IMR-90 (cell line): ENCODE measurements at regions not wholly inside any gene's neighbourhood (a gene's known extent, or its start where the extent isn't known, plus 50 kb on each side); places are given as distances from the start of the nearest gene placed in this dataset.

ENCODE experiments used
- ATAC-seq: fragments of 200-7000 bp; cut with Tn5 transposase; 2 replicates; pipeline ENCODE4 v1.9.1; 2020; ENCODE audit warnings: low read depth, mild to moderate bottlenecking, moderate library complexity
- BruUV-seq: library from RNA; stranded (reverse); fragments of 400-500 nt; replicated peaks from 2 replicates; lab custom pipeline; 2021; lab: Mats Ljungman, UMichigan
- CTCF ChIA-PET: fragments of 300-600 bp; formaldehyde crosslinking; extraction: SDS; loops from one replicate; lab custom pipeline; 2021; ENCODE audit warnings: antibody characterized with exemption; lab: Yijun Ruan, JAX
- POLR2A ChIA-PET: fragments of 300-600 bp; sonication (Branson Sonifier 250); formaldehyde crosslinking; loops from one replicate; lab custom pipeline; 2022; ENCODE audit warnings: antibody characterized with exemption; ENCODE audit not compliant: unreplicated experiment; lab: Charles Lee
- DNase-seq: peaks from one replicate; pipeline ENCODE4 v3.0.0; 2013
- H2AFZ ChIP-seq: replicated peaks from 2 replicates; pipeline ENCODE3; 2013; ENCODE audit warnings: low read length, mild to moderate bottlenecking; ENCODE audit not compliant: poor library complexity
- H2AK5ac ChIP-seq: 2 replicates; pipeline ENCODE4 v1.6.1; 2013; ENCODE audit warnings: low read depth, low read length, inconsistent platforms
- H2AK9ac ChIP-seq: replicated peaks from 2 replicates; pipeline ENCODE3; 2013; ENCODE audit warnings: mild to moderate bottlenecking, low read depth, low read length, moderate library complexity; ENCODE audit not compliant: poor library complexity
- H2BK120ac ChIP-seq: 2 replicates; pipeline ENCODE4 v1.6.1; 2013; ENCODE audit warnings: low read depth, low read length, inconsistent platforms
- H2BK15ac ChIP-seq: 3 replicates; pipeline ENCODE4 v1.6.1; 2013; ENCODE audit warnings: low read depth, low read length, inconsistent platforms
- H2BK20ac ChIP-seq: 2 replicates; pipeline ENCODE4 v1.6.1; 2013; ENCODE audit warnings: low read depth, mild to moderate bottlenecking, inconsistent platforms, low read length, moderate library complexity
- H2BK5ac ChIP-seq: 2 replicates; pipeline ENCODE4 v1.6.1; 2013; ENCODE audit warnings: mild to moderate bottlenecking, low read depth, low read length, inconsistent platforms; ENCODE audit not compliant: poor library complexity, severe bottlenecking
- H3K14ac ChIP-seq: replicated peaks from 2 replicates; pipeline ENCODE4 v1.6.1; 2013; ENCODE audit warnings: low read depth, low read length, inconsistent platforms
- H3K18ac ChIP-seq: 2 replicates; pipeline ENCODE4 v1.6.1; 2013; ENCODE audit warnings: low read depth, low read length, control low read depth
- H3K23ac ChIP-seq: 2 replicates; pipeline ENCODE4 v1.6.1; 2013; ENCODE audit warnings: low read depth, low read length, inconsistent platforms
- H3K27ac ChIP-seq: 2 replicates; pipeline ENCODE4 v1.5.1; 2013; ENCODE audit warnings: mild to moderate bottlenecking, control low read depth, low read length; ENCODE audit not compliant: insufficient read depth
- H3K27me3 ChIP-seq: 2 replicates; pipeline ENCODE4 v1.6.1; 2013; ENCODE audit warnings: low read length; ENCODE audit not compliant: control insufficient read depth, insufficient read depth
- H3K36me3 ChIP-seq: 2 replicates; pipeline ENCODE4 v1.6.1; 2013; ENCODE audit warnings: low read length, mixed read lengths; ENCODE audit not compliant: control insufficient read depth, insufficient read depth
- H3K4ac ChIP-seq: 2 replicates; pipeline ENCODE4 v1.6.1; 2013; ENCODE audit warnings: low read depth, low read length, inconsistent platforms
- H3K4me1 ChIP-seq: 2 replicates; pipeline ENCODE4 v1.6.1; 2013; ENCODE audit warnings: low read length, mixed read lengths; ENCODE audit not compliant: control insufficient read depth, insufficient read depth
- H3K4me2 ChIP-seq: 2 replicates; pipeline ENCODE4 v1.6.1; 2013; ENCODE audit warnings: low read depth, mild to moderate bottlenecking, control low read depth, low read length, moderate library complexity
- H3K4me3 ChIP-seq: 2 replicates; pipeline ENCODE4 v1.5.1; 2013; ENCODE audit warnings: low read depth, mild to moderate bottlenecking, control low read depth, low read length, moderate library complexity; ENCODE audit not compliant: insufficient read depth
- H3K56ac ChIP-seq: 2 replicates; pipeline ENCODE4 v1.6.1; 2013; ENCODE audit warnings: low read length, inconsistent platforms; ENCODE audit not compliant: insufficient read depth; ENCODE audit errors: extremely low read depth
- H3K79me1 ChIP-seq, 2 experiments: 2 replicates each; pipeline ENCODE4 v1.6.1; 2013; ENCODE audit warnings: low read length in 2 of 2, inconsistent platforms in 1 of 2, low read depth in 1 of 2
- H3K9ac ChIP-seq: 2 replicates; pipeline ENCODE4 v1.6.1; 2013; ENCODE audit warnings: low read depth, low read length, control low read depth
- H3K9me1 ChIP-seq: 2 replicates; pipeline ENCODE4 v1.6.1; 2013; ENCODE audit warnings: low read length, inconsistent platforms; ENCODE audit not compliant: insufficient read depth
- H3K9me3 ChIP-seq: 2 replicates; pipeline ENCODE4 v1.6.1; 2013; ENCODE audit warnings: low read length; ENCODE audit not compliant: control insufficient read depth, insufficient read depth
- H4K20me1 ChIP-seq: 2 replicates; pipeline ENCODE4 v1.6.1; 2013; ENCODE audit warnings: low read length, inconsistent platforms; ENCODE audit not compliant: insufficient read depth
- H4K5ac ChIP-seq: 2 replicates; pipeline ENCODE4 v1.6.1; 2013; ENCODE audit warnings: mild to moderate bottlenecking, low read depth, low read length, control low read depth
- H4K8ac ChIP-seq, 2 experiments: 2 replicates each; pipeline ENCODE4 v1.6.1; 2013; ENCODE audit warnings: low read depth in 2 of 2, low read length in 2 of 2, control low read depth in 1 of 2, inconsistent platforms in 1 of 2
- H4K91ac ChIP-seq: 2 replicates; pipeline ENCODE4 v1.6.1; 2013; ENCODE audit warnings: low read depth, low read length, inconsistent platforms; ENCODE audit not compliant: insufficient read depth
- BHLHE40 ChIP-seq: fragments of 150-350 bp; IDR thresholded peaks from 2 replicates; pipeline ENCODE4 v1.6.1; 2016; ENCODE audit warnings: mild to moderate bottlenecking, low read depth, low read length
- CEBPB ChIP-seq: IDR thresholded peaks from 2 replicates; pipeline ENCODE4 v1.6.1; 2012; ENCODE audit warnings: low read depth, low read length, improper control_type of control experiment
- CHD1 ChIP-seq: IDR thresholded peaks from 2 replicates; pipeline ENCODE4 v1.6.1; 2012; ENCODE audit warnings: low read depth, low read length, improper control_type of control experiment
- ELK1 ChIP-seq: fragments of 150-350 bp; IDR thresholded peaks from 2 replicates; pipeline ENCODE4 v1.6.1; 2016; ENCODE audit warnings: low read depth, mild to moderate bottlenecking, low read length, moderate library complexity, borderline replicate concordance
- FOS ChIP-seq: fragments of 150-350 bp; IDR thresholded peaks from 2 replicates; pipeline ENCODE4 v1.6.1; 2016; ENCODE audit warnings: low read depth, low read length
- MAFK ChIP-seq: IDR thresholded peaks from 2 replicates; pipeline ENCODE4 v1.6.1; 2012; ENCODE audit warnings: low read depth, low read length, improper control_type of control experiment
- MAZ ChIP-seq: IDR thresholded peaks from 2 replicates; pipeline ENCODE4 v1.6.1; 2012; ENCODE audit warnings: low read depth, mild to moderate bottlenecking, low read length, improper control_type of control experiment, moderate library complexity, borderline replicate concordance
- MXI1 ChIP-seq: IDR thresholded peaks from 2 replicates; pipeline ENCODE4 v1.6.1; 2012; ENCODE audit warnings: low read depth, mild to moderate bottlenecking, low read length, moderate library complexity, borderline replicate concordance
- NFE2L2 ChIP-seq: fragments of 150-350 bp; IDR thresholded peaks from 2 replicates; pipeline ENCODE4 v1.6.1; 2016; ENCODE audit warnings: low read depth, mild to moderate bottlenecking, low read length
- POLR2A ChIP-seq: IDR thresholded peaks from 2 replicates; pipeline ENCODE4 v1.6.1; 2012; ENCODE audit warnings: mild to moderate bottlenecking, low read depth, low read length
- RAD21 ChIP-seq: IDR thresholded peaks from 2 replicates; pipeline ENCODE4 v1.6.1; 2012; ENCODE audit warnings: low read length, improper control_type of control experiment
- RCOR1 ChIP-seq: IDR thresholded peaks from 2 replicates; pipeline ENCODE4 v1.6.1; 2012; ENCODE audit warnings: mild to moderate bottlenecking, low read length, improper control_type of control experiment; ENCODE audit not compliant: insufficient replicate concordance
- RFX5 ChIP-seq: IDR thresholded peaks from 2 replicates; pipeline ENCODE4 v1.8.0; 2012; ENCODE audit warnings: low read depth, mild to moderate bottlenecking, low read length, moderate library complexity
- SMC3 ChIP-seq: fragments of 150-350 bp; IDR thresholded peaks from 2 replicates; pipeline ENCODE4 v1.6.1; 2016; ENCODE audit warnings: low read depth, mild to moderate bottlenecking, antibody characterized with exemption, low read length, moderate library complexity
- USF2 ChIP-seq: fragments of 150-350 bp; IDR thresholded peaks from 2 replicates; pipeline ENCODE4 v1.6.1; 2017; ENCODE audit warnings: mild to moderate bottlenecking, antibody characterized with exemption, low read length, low read depth
- WGBS, 2 experiments: methylation state at CpG; one replicate each; pipeline versions ENCODE4 v1.1.5 to v1.1.7; 2013; ENCODE audit warnings: missing lambda C conversion rate in 2 of 2; ENCODE audit not compliant: insufficient read length in 1 of 2; ENCODE audit errors: extremely low coverage in 2 of 2; 5-methylcytosine and 5-hydroxymethylcytosine counted together
- dilution Hi-C: fragments of 300-500 bp; cut with HindIII; formaldehyde crosslinking; loops from one replicate; pipeline ENCODE4 v1.14.3; 2018; ENCODE audit warnings: low sequenced_read_pairs; ENCODE audit not compliant: unreplicated experiment
- in situ Hi-C: fragments of 300-500 bp; cut with MboI; formaldehyde crosslinking; loops from 3 replicates; pipeline ENCODE4 v1.14.3; 2019; ENCODE audit warnings: low sequenced_read_pairs, inconsistent platforms, mixed read lengths
- intact Hi-C: fragments of 100-400 bp; cut with micrococcal nuclease; formaldehyde crosslinking; loops from 2 replicates; pipeline ENCODE4 v1.10.0; 2022

- no peak overlapping the region for H2BK120ac ChIP-seq
- no peaks in the 10 kb centered on the region for H3K36me3 ChIP-seq
- dilution Hi-C loops (no loop called here), intact Hi-C loops (no loop called here), in situ Hi-C loops (no loop called here)
- H3K79me1 ChIP-seq = no peaks in the 10 kb centered on the region
- no peak overlapping the region for H3K27ac ChIP-seq
- no peak overlapping the region for H3K56ac ChIP-seq
- no peak overlapping the region for H3K4me3 ChIP-seq
- no peak overlapping the region for H3K4ac ChIP-seq
- H3K18ac ChIP-seq = no peak overlapping the region
- ATAC-seq = no peak
- H3K9me3 ChIP-seq = peaks cover 3% of the 10 kb centered on the region; the same call in 1 of the 2 replicates
- H2AK9ac ChIP-seq = no peak overlapping the region
- H3K14ac ChIP-seq = no peak overlapping the region
- no peak overlapping the region for H2BK5ac ChIP-seq
- H4K91ac ChIP-seq = no peak overlapping the region
- H2BK15ac ChIP-seq = no peak overlapping the region
- H4K20me1 ChIP-seq = no peaks in the 10 kb centered on the region
- ChIA-PET CTCF (no interaction called here), POLR2A (no interaction called here)
- H2BK20ac ChIP-seq = no peak overlapping the region
- no TSS peak for BruUV-seq
- H3K4me1 ChIP-seq = no peaks in the 10 kb centered on the region
- no CpG with 5 or more reads among the region's 3 CpGs for WGBS, 2 experiments
- no peak overlapping the region for H3K23ac ChIP-seq
- no peaks in the 10 kb centered on the region for H3K27me3 ChIP-seq
- no peaks in the 10 kb centered on the region for H3K9me1 ChIP-seq
- no peak for TF ChIP-seq RCOR1
- TF ChIP-seq BHLHE40 = no peak
- no peak for TF ChIP-seq SMC3
- TF ChIP-seq ELK1 = no peak
- TF ChIP-seq FOS = no peak
- TF ChIP-seq USF2 = no peak
- TF ChIP-seq NFE2L2 = no peak
- no peak for TF ChIP-seq CHD1
- TF ChIP-seq MAZ = no peak
- no peak for TF ChIP-seq RAD21
- no peak for TF ChIP-seq MXI1
- TF ChIP-seq RFX5 = no peak
- no peak for TF ChIP-seq CEBPB
- TF ChIP-seq POLR2A = no peak
- no peak for TF ChIP-seq MAFK
- H2AFZ ChIP-seq = no peak overlapping the region
- H3K4me2 ChIP-seq = no peak overlapping the region
- no peak overlapping the region for H2AK5ac ChIP-seq
- H4K8ac ChIP-seq = no peak overlapping the region
- no peak overlapping the region for H4K5ac ChIP-seq
- DNase-seq = no peak
- no peak overlapping the region for H3K9ac ChIP-seq
Observed at GRCh38 chr1:209227941-209228340, 355.6 kb upstream of the CAMK1G start.
